NCI-H1092 treated with DMSO at 0.1 percent for 48 hours (cell line): ENCODE measurements at regions not wholly inside any gene's neighbourhood (a gene's known extent, or its start where the extent isn't known, plus 50 kb on each side); places are given as distances from the start of the nearest gene placed in this dataset.
"Not testable (repeated sequence)": the region's sequence is repeated elsewhere in the genome, so short reads cannot be mapped to it uniquely, and the experiment has no call there.

Experiments
- DNase-seq: peaks from one replicate; lab custom pipeline; 2025; lab: John Stamatoyannopoulos, UW

- DNase-seq, result peak; percentile 27
Observed at GRCh38 chr1:194024659-194025058, 838.2 kb upstream of the B3GALT2 start.

- no peak for DNase-seq
Observed at GRCh38 chr1:194014014-194014413, 827.6 kb upstream of the B3GALT2 start.

GRCh38 chr1:194013561-194013960 lies 827.1 kb upstream of the B3GALT2 start:
- DNase-seq, result no peak

GRCh38 chr1:194004146-194004545 lies 817.7 kb upstream of the B3GALT2 start:
- DNase-seq, result no peak

- not testable (repeated sequence) for DNase-seq
Observed at GRCh38 chr1:194001726-194002350, 815.4 kb upstream of the B3GALT2 start.

- DNase-seq, result no peak
Observed at GRCh38 chr1:193988885-193989284, 802.5 kb upstream of the B3GALT2 start.

GRCh38 chr1:193979219-193979618 lies 792.8 kb upstream of the B3GALT2 start:
- no peak for DNase-seq

- no peak for DNase-seq
Observed at GRCh38 chr1:193974286-193974798, 787.9 kb upstream of the B3GALT2 start.

- DNase-seq, result no peak
Observed at GRCh38 chr1:193973428-193973827, 787.0 kb upstream of the B3GALT2 start.

- DNase-seq, result no peak
Observed at GRCh38 chr1:193971595-193971994, 785.2 kb upstream of the B3GALT2 start.

GRCh38 chr1:193960499-193960898 lies 774.1 kb upstream of the B3GALT2 start:
- DNase-seq, result no peak

GRCh38 chr1:193960040-193960439 lies 773.6 kb upstream of the B3GALT2 start:
- no peak for DNase-seq

- no peak for DNase-seq
Observed at GRCh38 chr1:193957556-193958095, 771.2 kb upstream of the B3GALT2 start.

GRCh38 chr1:193952778-193953374 lies 766.5 kb upstream of the B3GALT2 start:
- no peak for DNase-seq

GRCh38 chr1:193951984-193952383 lies 765.6 kb upstream of the B3GALT2 start:
- no peak for DNase-seq

GRCh38 chr1:193944454-193944853 lies 758.0 kb upstream of the B3GALT2 start:
- DNase-seq, result no peak

- DNase-seq, result no peak
Observed at GRCh38 chr1:193940176-193940575, 753.8 kb upstream of the B3GALT2 start.

GRCh38 chr1:193939585-193939984 lies 753.2 kb upstream of the B3GALT2 start:
- DNase-seq, result no peak

- DNase-seq, result no peak
Observed at GRCh38 chr1:193937308-193937707, 750.9 kb upstream of the B3GALT2 start.

GRCh38 chr1:193932979-193933378 lies 746.6 kb upstream of the B3GALT2 start:
- DNase-seq, result no peak

- no peak for DNase-seq
Observed at GRCh38 chr1:193931356-193931755, 744.9 kb upstream of the B3GALT2 start.

GRCh38 chr1:193929374-193930033 lies 743.1 kb upstream of the B3GALT2 start:
- no peak for DNase-seq

- no peak for DNase-seq
Observed at GRCh38 chr1:193927550-193927949, 741.1 kb upstream of the B3GALT2 start.
